Occipital lobe (tissue), 1 donor: ENCODE measurements at regions not wholly inside any gene's neighbourhood (a gene's known extent, or its start where the extent isn't known, plus 50 kb on each side); places are given as distances from the start of the nearest gene placed in this dataset.
"Not testable (repeated sequence)": the region's sequence is repeated elsewhere in the genome, so short reads cannot be mapped to it uniquely, and the experiment has no call there.

Experiments
- DNase-seq: peaks from one replicate; lab custom pipeline; 2025; lab: John Stamatoyannopoulos, UW

- not testable (repeated sequence) for DNase-seq
Observed at GRCh38 chr16:8068225-8068624, 522.1 kb downstream of the TMEM114 start.

DNA sequence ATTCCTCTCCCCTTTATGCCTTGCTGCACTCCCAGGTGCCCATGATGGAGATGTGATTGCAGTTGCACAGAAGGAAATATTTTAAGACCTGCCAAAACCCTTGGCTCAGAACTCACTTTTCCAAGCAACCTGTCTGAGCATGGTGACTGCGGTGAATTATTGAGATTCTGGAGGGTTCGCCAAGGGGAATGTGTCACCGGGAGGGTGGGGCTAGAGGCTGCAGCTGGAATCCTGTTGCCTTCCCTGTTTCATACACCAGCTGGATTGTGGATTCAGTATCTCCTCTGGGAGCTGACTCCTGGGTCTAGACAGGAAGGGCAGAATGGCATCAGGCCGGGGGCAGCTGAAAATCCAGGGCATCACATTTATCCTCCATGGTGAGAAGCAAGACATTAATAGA is 527.2 kb downstream of the TMEM114 start:
- no peak for DNase-seq

DNA sequence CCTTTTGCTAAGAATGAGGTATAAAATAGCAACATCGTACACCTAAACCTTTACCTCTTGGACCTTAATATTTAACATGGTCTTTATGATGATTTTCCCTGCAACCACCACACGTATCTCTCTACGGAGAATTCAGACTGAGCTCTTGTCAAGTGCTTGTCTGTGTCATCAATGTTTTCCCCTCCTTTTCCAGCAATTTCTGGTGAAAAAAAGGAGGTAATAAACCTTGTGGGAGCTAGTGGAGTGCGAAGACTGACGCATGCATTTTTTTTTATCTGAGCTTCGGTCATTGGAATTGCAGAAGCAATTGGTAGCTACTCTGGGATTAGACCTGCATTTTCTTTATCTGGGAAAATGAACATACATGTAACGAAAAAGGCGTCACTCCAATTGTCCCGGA is 527.6 kb downstream of the TMEM114 start:
- DNase-seq = no peak

DNA sequence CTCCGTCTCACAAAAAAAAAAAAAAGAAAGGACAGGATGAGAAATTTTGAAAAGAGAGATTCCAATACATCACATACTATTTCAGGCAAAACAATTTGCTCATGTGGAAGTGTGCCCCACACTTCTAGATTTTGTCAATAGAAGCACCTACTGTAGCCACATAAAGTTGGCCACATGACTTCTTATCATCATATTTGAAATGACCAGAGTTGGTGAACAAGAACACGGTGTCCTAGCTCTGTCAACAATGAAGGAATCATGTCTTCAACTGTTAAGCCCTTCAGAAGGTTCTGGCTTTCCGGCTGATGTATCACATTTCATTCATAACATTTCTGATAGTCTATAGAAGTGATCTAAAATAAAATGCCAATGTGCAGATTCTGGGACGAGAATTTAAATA is 534.5 kb downstream of the TMEM114 start:
- DNase-seq = no peak

DNA sequence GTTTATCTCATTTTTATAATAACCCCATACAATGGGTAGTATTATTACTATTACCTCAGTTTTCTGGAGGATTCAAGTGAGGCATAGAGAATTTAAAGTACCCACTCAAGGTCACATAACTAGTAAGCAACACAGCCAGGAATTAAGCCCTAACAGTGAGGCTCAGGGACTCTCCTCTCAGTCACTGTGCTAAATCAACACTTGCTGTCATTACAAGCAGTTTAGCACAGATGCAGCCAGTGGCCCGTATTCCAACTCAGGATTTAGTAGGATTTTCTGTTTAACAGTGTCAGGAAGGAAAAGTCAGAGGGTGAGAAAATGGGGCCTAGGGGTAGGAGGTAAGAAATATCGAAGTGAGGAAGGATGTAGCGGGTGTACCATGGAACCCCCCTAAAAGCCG is 536.9 kb downstream of the TMEM114 start:
- no peak for DNase-seq

DNA sequence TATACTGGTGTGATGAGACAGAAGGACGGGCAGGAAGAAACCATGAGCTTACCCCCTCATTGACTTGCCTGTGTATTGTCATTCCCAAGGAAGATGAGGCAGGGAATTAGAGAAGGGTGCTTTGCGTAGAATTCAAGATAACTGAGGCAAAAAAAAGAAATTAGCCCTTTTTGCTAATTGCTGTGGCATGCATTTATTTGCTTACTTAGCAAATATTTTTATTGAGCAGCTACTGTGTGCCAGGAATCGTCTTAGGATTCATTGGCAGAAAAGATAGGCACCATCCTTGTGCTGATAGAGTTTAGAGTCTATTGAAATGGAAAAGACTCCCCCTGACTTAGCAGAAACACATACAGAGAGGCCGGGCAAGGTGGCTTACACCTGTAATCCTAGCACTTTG is 541.9 kb downstream of the TMEM114 start:
- no peak for DNase-seq

- DNase-seq = peak; percentile 43
Observed at GRCh38 chr16:8047736-8048135, 542.6 kb downstream of the TMEM114 start.

DNA sequence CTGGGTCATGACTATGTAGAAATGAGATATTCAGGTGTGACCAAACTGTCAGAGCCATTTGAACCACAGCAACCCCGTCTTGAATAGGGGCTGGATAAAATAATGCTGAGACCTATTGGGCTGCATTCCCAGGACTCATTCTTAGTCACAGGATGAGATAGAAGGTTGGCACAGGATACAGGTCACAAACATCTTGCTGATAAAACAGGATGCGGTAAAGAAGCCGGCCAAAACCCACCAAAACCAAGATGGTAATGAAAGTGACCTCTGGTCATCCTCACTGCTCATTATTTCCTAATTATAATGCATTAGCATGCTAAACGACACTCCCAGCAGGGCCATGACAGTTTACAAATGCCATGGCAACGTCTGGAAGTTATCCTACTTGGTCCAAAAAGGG is 545.5 kb downstream of the TMEM114 start:
- no peak for DNase-seq

- DNase-seq = no peak
Observed at GRCh38 chr16:8032406-8032805, 557.9 kb downstream of the TMEM114 start.

DNA sequence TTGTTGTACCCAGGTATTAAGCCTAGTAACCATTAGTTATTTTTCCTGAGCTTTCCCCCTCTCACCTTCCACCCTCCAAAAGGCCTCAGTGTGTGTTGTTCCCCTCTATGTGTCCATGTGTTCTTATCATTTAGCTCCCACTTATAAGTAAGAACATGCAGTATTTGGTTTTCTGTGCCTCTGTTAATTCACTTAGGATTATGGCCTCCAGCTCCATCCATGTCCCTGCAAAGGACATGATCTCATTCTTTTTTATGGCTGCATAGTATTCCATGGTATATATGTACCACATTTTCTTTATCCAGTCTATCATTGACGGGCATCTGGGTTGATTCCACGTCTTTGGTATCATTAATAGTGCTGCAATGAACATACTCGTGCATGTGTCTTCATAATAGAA is 560.3 kb downstream of the TMEM114 start:
- DNase-seq = not testable (repeated sequence)

DNA sequence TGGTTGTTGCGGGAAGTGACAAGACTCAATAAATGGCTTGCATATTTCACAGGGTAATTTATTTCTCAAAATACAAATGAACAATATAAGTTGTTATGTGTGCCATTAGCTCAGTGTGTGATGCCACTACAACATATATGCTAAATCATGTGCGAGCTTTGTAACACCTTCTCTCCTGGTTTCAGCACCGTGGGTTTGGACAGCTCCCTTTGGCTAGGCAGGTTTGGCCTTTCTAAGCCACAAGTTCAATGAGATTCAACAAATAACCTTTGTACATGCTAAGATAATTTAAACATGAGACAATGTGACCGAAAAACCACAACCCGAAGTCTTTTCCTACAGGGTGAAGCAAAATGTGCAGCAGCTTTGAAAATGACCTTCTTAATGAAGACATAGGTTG is 563.9 kb downstream of the TMEM114 start:
- no peak for DNase-seq

- no peak for DNase-seq
Observed at GRCh38 chr16:8023326-8023725, 567.0 kb downstream of the TMEM114 start.

DNA sequence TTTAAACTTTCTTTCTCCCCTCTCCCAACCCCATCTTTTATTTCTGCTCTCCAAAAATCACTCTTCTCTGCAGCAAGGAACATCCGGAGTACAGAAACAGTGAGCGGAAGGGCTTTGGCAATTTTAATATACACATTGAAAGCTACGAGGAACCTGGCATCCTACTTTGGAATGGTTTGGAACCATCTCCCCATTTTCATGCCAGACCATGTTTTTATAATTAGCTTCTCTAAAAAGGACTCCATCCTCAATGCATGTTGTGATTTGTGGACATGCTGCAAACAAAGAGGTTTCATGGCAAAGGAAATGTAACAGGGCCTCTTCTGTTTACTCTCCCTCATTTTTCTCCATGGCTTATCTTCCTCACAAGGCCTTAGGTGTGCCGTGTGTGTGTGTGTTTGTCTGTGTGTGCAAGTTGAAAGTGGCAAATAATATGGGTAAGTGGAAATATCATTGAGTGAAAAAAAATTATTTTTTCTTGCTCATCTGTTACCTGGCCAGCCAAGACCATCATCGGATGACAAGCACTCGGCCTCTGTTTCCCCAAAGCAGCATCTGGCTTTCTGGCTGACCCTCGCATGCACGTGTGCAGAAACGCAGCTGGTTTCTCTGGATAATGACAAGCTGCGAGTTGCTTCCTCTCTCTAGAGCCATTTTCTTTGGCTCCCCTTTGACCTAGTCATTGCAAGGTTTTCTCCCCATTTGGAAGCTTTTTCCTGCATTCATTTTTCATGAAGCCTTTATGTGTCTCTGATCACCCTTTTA is 585.0 kb downstream of the TMEM114 start:
- DNase-seq = no peak

DNA sequence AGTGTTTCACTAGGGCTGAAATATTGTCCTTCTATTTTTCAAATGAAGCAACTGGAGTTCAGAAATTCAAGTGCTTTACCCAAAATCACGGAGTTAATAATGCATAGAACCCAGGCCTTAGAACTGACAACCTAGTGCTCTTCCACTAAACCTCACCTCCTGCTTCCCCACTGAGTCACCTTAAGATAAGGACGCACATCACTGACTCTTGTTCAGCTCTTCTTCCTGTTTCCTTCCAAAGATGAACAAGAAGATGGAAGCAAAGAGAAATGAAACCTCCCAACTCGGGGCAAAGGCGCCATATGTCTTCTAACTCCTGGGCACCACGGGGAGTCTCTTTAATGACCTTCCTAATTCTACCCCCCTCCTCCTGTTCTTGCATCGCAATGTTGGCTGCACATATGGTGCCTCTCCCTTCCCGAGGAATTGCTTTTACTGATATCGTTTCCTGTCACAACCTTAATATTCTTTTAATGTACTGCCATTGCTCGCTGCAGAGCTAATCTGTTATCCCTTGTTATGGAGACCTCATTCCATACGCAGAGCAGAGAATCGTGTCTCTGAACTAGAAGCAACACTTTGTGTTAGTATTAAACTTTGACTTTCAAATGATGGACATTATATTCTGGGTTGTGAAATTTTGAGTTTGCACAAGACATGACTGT is 591.4 kb downstream of the TMEM114 start:
- DNase-seq = no peak

DNA sequence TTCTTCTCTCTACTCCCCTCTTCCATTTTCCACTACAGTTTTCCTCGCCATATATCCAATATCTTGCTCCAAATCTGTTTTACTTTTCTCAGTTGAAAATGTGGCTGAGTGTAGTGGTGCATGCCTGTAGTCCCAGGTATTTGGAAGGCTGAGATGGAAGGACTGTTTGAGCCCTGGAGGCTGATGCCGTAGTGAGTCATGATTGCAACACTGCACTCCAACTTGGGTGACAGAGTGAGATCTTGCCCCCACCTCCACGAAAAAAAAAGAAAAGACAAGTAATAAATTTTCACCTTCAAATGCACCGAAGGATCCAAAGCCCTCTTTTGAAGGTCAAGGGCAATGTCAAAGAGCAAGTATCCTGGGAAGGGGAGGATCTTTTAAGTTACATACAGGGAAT is 592.3 kb downstream of the TMEM114 start:
- no peak for DNase-seq

GRCh38 chr16:7992616-7993015 is 597.7 kb downstream of the TMEM114 start:
- DNase-seq = no peak

DNA sequence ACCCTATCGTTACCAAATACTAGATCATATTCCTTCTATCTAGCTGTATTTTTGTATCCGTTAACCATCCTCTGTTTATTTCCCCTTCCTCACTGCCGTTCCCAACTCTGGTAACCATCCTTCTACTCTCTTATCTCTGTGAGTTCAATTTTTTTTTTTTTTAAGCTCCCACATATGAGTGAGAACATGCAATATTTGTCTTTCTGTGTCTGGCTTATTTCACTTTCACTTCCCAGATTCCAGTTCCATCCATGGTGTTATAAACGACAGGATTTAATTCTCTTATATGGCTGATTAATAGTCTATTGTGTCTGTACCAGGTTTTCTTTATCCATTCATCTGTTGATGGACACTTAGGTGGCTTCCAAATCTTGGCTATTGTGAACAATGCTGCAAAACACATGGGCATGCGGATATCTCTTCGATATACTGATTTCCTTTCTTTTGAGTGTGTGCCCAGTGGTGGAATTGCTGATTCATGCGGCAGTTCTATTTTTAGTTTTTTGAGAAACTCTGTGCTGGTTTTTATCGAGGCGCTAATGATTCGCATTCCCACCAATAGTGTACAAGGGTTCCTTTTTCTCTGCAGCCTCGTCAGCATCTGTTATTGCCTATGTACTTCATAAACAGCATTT is 599.6 kb downstream of the TMEM114 start:
- DNase-seq = no peak

- no peak for DNase-seq
Observed at GRCh38 chr16:7983676-7984075, 606.6 kb downstream of the TMEM114 start.

DNA sequence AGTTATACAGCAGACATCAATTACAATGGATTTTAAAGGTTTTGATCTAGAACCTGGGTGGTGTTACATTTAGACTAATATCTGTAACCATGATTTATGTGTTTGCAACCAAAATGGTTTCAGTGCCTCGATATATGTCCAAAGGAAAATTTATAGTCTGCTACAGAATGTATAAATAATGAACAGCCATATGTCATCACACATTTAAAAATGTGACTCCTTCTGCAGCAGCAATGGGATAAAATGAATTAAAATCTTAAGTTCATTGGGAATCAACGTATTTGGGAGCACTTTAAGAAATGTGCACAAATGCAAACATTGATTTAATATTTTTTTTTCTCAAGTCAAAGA is 610.2 kb downstream of the TMEM114 start:
- no peak for DNase-seq

DNA sequence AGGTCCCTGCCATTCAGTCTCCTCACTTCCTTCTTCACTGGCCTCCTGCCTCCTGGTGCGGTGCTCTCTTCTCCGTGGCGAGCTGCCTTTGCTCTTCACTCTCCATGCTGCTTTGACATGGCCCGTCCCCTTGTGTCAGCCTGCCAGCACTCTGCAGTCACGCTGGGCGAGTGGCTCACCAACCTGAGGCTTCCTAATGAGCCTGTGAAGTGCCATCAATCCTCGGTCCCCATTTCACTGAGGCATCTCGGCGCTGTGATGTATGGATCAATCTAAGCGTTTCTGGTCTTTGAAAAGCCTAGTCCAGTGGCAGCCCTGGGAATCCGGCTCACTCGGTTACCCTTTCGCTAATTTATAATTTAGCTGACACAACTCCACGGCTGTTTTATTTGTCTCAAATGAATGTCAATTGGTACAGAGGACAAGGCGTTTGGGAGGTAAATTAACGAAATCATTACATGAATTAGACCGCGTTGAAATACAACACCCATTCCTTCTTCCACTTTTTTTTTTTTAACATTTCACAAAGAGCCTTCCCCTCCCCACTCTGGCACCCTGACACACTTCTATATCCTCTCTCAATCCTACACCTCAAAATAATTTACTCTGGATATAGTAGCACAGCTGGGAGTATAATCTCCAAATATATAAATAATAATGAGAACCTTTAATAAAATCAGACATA is 610.7 kb downstream of the TMEM114 start:
- no peak for DNase-seq

DNA sequence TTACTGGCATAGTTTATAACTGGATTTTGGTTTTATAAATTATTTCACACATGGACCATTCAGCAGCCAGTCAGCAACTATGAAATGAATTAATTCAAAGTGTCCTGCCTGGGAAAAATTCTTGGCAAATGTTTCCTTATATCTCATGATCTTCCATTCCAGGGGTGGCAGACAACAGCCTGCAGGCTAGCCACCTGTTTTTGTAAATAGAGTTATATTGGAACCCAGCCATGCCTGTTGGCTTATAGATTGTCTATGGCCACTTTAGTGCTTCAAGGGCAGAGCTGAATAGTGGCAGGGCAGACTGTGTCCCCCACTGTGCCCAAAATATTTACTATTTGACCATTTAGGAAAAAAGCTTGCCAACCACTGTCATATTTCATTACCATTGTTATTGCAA is 613.7 kb downstream of the TMEM114 start:
- DNase-seq = no peak

GRCh38 chr16:7976125-7976524 is 614.2 kb downstream of the TMEM114 start:
- DNase-seq = no peak
